Lung (tissue), 11 donors: ENCODE measurements at regions not wholly inside any gene's neighbourhood (a gene's known extent, or its start where the extent isn't known, plus 50 kb on each side); places are given as distances from the start of the nearest gene placed in this dataset.

Experiments used
- ATAC-seq: fragments of 200-7000 bp; cut with Tn5 transposase; one replicate; pipeline ENCODE4 v1.9.1; 2020; ENCODE audit warnings: moderate number of reproducible peaks; ENCODE audit not compliant: insufficient read depth, low FRiP score
- DNase-seq, 3 donors: peaks; one replicate each; pipeline ENCODE4 v3.0.0-alpha.2; 2013 to 2017
- H3K27ac ChIP-seq, 2 donors: one replicate each; pipeline ENCODE4 v1.5.1; 2013; ENCODE audit warnings: mild to moderate bottlenecking in 2 of 2, moderate library complexity in 2 of 2, control low read depth in 1 of 2, inconsistent platforms in 1 of 2, low read depth in 1 of 2, low read length in 1 of 2
- H3K27me3 ChIP-seq, 3 donors: one replicate each; pipeline ENCODE4 v1.5.1; 2013; ENCODE audit warnings: low read length in 2 of 3; ENCODE audit not compliant: control insufficient read depth in 3 of 3, insufficient read depth in 3 of 3
- H3K36me3 ChIP-seq, 4 donors: one replicate each; pipeline ENCODE4 v1.5.1; 2013; ENCODE audit warnings: low read length in 4 of 4, mild to moderate bottlenecking in 1 of 4, moderate library complexity in 1 of 4; ENCODE audit not compliant: control insufficient read depth in 4 of 4, insufficient read depth in 4 of 4
- H3K4me1 ChIP-seq, 5 donors: one replicate each; pipeline ENCODE4 v1.5.1; 2013; ENCODE audit warnings: low read length in 5 of 5, mild to moderate bottlenecking in 2 of 5, moderate library complexity in 1 of 5; ENCODE audit not compliant: control insufficient read depth in 5 of 5, insufficient read depth in 5 of 5
- H3K4me3 ChIP-seq: one replicate; pipeline ENCODE4 v1.5.1; 2013; ENCODE audit warnings: mild to moderate bottlenecking, control low read depth, moderate library complexity
- H3K9ac ChIP-seq, 2 donors: one replicate each; pipeline ENCODE4 v1.5.1; 2013; ENCODE audit warnings: low read length in 2 of 2, control low read depth in 1 of 2; ENCODE audit not compliant: insufficient read depth in 1 of 2
- H3K9me3 ChIP-seq, 4 donors: one replicate each; pipeline ENCODE4 v1.5.1; 2013; ENCODE audit warnings: low read length in 3 of 4, mild to moderate bottlenecking in 1 of 4, moderate library complexity in 1 of 4; ENCODE audit not compliant: control insufficient read depth in 4 of 4, insufficient read depth in 3 of 4
- CTCF ChIP-seq: IDR thresholded peaks from 2 replicates; pipeline ENCODE4 v1.5.1; 2012; ENCODE audit warnings: mild to moderate bottlenecking; ENCODE audit errors: control extremely low read depth, extremely low read depth
- WGBS, 2 donors: extraction: QIAGEN DNeasy Blood & Tissue Kit; methylation state at CpG; one replicate each; pipeline ENCODE4 v1.1.7; 2013; 5-methylcytosine and 5-hydroxymethylcytosine counted together
- donor health status: control.
- donor health status: control.
- donor health status: Bipolar disorder and iron deficiency.
- donor health status: healthy.
- donor health status: DM: yes; HTN: yes; CAD: no.

- Histone ChIP-seq H3K9ac (no peak overlapping the region), H3K4me3 (no peak overlapping the region), H3K36me3 (no peaks in the 10 kb centered on the region), H3K9me3 (no peaks in the 10 kb centered on the region), H3K4me1 (no peaks in the 10 kb centered on the region), H3K27ac (no peak overlapping the region), H3K27me3 (no peaks in the 10 kb centered on the region)
- 81 to 84% methylated on average over 1 of the region's 1 CpG for WGBS, 2 donors
- DNase-seq (no peak), ATAC-seq (no peak)
- TF ChIP-seq CTCF, result no peak
These were observed 147.6 kb downstream of the BRMS1L start for GRCh38 chr14:35973770-35974169.

- no peak for TF ChIP-seq CTCF
- DNase-seq (no peak), ATAC-seq (no peak)
- H3K9ac ChIP-seq, result no peak overlapping the region
- no peak overlapping the region for H3K4me3 ChIP-seq
- WGBS, 2 donors, result 85 to 100% methylated on average over 1 of the region's 1 CpG
- H3K4me1 ChIP-seq, result no peaks in the 10 kb centered on the region
- no peaks in the 10 kb centered on the region for H3K36me3 ChIP-seq
- H3K9me3 ChIP-seq, result no peaks in the 10 kb centered on the region
- no peaks in the 10 kb centered on the region for H3K27me3 ChIP-seq
- H3K27ac ChIP-seq, result no peak overlapping the region
These were observed 146.0 kb downstream of the BRMS1L start for GRCh38 chr14:35971965-35972630.

- no peak overlapping the region for H3K9ac ChIP-seq
- no peak overlapping the region for H3K27ac ChIP-seq
- WGBS, 2 donors, result 81 to 87% methylated on average over 3 of the region's 3 CpGs
- no peak overlapping the region for H3K4me3 ChIP-seq
- DNase-seq (no peak), ATAC-seq (no peak)
- H3K27me3 ChIP-seq, result no peaks in the 10 kb centered on the region
- no peaks in the 10 kb centered on the region for H3K9me3 ChIP-seq
- no peaks in the 10 kb centered on the region for H3K4me1 ChIP-seq
- no peak for TF ChIP-seq CTCF
- no peaks in the 10 kb centered on the region for H3K36me3 ChIP-seq
These were observed 143.2 kb downstream of the BRMS1L start for GRCh38 chr14:35969310-35969709.

GRCh38 chr14:35965400-35965799, 139.3 kb downstream of the BRMS1L start:
- Histone ChIP-seq H3K27me3 (no peaks in the 10 kb centered on the region), H3K9me3 (no peaks in the 10 kb centered on the region), H3K36me3 (no peaks in the 10 kb centered on the region), H3K4me3 (no peak overlapping the region), H3K4me1 (no peaks in the 10 kb centered on the region), H3K27ac (no peak overlapping the region), H3K9ac (no peak overlapping the region)
- no peak for ATAC-seq
- 78 to 79% methylated on average over 2 of the region's 2 CpGs for WGBS, 2 donors
- no peak for TF ChIP-seq CTCF
- no peak for DNase-seq
